ENCODE measurements at regions not wholly inside any gene's neighbourhood (a gene's known extent, or its start where the extent isn't known, plus 50 kb on each side); places are given as distances from the start of the nearest gene placed in this dataset.

DNA sequence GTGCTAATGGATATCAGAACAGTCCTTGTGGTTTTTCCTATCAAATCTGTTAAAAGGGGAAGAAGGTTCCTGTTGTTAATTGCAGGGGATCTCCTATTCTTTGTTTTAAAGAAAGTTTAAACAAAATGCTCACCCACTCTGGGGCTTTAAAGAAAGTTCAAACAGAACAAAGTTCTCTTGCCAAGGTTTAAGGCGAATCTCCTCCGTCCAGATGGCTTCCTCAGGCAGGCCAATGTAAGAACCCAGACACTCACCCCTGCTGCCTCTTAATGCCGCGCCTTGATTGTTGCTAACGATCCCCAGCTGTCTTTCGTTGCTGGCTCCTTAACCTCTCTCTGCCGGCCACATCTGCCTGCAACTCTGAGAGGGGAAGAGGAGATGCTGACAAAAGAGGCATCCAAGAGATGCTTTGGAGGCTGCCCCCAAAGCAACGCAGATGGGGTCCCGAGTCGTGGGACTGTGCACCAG, 235.0 kb upstream of the PRDM1 start:
- DNase-seq (ENCODE audit: low read depth in 2 of 2) = no peak

DNA sequence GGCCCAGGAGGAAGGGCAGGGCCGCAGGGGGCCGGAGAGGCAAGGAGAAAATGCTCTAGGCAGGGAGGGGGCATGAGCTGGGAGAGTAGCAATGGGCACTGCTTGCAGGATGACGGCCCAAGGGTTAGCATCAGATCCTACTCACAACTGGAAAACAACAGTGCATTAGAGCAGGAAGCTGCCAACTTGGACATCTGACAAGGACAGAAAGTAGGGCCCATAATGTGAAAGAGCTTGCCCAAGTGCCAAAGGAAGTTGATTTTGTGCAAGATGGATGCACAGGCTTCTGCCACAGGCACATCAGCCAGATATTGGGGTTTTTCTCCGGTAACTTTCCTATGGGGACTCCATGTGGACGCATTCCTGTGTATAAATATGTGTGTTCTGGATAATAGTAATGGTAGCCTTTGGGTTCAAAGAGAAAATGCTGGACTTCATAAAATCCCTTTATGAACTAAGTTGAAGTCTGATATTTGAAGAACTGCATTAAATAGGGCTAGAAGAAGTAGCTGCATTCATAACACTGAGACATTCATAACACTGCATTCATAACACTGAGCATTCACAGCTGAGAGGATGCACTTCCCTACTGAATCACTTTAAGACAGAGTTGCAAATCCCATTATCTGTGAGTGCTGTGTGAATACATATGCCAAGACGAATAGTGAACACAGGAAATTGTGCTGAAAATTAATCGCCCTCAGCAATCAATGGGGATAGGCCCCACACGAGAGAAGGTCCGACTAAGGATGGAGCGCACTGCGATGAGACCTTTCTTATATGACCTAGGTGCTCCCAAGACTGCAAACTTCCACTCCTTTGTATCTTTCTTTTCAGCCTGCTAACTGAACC, 235.6 kb upstream of the PRDM1 start:
- DNase-seq (ENCODE audit: low read depth in 2 of 2) = no peak

DNA sequence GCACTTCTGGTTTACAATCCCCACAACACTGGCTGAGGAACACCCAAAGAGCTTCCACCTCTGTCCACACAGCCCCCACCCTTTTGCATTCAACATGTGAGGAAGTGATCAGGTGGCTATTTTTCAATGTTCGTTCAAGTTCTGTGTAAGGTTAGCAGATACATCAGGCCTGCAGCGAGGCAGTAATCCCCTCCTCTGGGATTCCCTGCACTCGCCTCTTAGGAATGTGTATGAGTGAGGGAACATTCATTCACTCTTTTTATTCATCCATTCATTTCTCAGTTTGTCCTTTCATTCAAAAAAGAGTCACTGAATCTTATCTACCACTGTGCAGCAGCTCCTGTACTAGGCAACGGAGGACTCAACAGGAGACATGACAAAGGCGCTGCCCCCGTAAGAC, 236.4 kb upstream of the PRDM1 start:
- DNase-seq (ENCODE audit: low read depth in 2 of 2) = no peak

DNA sequence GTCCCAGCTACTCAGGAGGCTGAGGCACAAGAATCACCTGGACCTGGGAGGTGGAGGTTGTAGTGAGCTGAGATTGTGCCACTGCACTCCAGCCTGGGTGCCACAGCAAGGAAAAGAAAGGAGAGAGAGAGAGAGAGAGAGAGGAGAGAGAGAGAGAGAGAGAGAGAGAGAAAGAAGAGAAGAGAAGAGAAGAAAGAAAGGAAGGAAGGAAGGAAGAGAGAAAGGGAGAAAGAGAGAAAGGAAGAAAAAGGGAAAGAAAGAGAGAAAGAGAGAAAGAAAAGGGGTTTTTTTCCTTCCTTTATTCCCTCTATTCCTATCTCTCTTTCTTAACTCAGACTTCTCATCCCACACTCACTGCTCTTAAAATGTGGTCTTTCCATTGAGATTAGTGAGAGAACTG, 238.7 kb upstream of the PRDM1 start:
- no peak for DNase-seq (ENCODE audit: low read depth in 2 of 2)

DNA sequence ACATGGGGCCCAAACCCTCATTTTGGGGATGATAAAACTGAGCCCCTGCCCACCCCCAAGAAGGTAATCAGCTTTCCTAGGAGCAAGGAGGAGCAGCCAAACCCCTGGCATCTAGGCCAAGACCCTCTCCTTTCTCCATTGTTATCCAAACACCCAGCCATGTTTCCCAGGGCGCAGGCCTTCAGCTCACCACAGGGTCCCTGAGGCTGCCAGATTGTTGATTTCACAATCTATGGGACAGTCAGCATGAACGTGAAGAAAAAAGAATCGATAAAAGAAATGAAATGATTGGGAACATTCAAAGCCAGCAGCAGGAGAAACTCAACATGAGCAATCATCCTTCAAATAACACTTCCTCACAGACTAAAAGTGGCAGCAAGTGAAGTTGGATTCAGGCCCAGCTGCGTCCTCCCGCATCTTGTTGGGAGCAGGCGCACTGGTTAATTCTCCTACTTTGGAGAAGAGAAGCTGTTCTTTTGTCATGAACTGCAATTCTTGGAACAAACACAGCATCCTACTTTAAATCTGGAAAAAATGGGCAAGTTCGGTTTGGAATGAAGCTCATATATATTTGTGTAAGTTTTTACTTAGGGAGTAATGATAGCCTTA, 241.8 kb upstream of the PRDM1 start:
- no peak for DNase-seq (ENCODE audit: low read depth in 2 of 2)

DNA sequence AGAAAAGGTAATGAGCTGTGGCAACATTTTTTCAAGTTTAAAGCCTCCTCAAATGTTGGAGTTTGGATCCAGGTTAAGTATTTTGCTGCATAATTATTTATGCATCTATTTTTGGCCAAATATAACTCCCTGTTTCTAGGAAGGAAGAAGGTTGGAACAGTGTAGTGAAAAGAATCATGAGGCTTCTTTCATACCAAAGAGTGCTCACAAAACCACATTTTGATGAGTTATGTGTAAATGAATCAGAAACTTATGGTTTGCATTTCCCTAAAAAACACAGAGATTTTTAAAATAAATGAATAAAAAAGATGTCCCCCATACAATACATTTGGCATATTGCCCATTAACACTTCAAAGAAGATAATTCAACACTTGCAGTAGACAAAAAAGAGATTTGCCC, 246.9 kb upstream of the PRDM1 start:
- DNase-seq (ENCODE audit: low read depth in 2 of 2) = no peak

DNA sequence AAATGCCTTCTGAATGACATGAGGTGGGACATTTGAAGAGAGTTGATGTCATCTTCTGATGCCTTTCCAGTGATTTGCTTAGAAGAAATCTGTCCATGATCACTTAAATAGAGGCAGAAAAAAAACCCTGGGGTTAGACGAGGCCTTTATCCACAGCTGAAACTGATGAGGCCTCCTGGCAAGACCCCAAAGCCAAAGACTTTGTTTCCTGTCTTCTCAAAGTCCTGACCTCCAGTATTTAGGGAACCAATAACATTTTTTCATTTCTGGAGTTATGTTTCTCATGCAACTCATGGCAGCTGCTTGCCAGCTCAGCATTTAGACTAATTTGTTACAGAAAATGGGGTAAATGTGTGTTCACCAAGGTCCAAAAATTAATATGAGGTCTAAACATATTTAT, 248.0 kb upstream of the PRDM1 start:
- no peak for DNase-seq (ENCODE audit: low read depth in 2 of 2)

DNA sequence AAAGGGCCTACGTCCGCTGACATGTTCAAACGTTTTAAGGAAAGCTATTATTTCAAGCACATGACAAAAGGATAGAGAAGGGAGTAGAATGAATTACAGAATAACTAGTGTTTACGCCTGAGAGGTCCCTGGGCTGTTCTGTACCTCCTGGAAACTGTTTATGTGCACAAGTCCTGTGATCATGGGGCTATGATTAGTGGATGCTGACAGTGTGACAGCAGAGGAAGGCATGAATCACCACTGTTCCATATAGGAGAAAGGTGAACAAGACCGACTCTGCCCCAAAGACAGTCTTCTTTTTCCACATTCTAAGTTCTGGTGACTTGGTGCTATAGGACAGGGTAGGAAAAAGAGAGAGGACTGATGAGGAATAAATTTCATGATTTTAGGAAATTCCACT, 249.2 kb upstream of the PRDM1 start:
- DNase-seq (ENCODE audit: low read depth in 2 of 2) = no peak

DNA sequence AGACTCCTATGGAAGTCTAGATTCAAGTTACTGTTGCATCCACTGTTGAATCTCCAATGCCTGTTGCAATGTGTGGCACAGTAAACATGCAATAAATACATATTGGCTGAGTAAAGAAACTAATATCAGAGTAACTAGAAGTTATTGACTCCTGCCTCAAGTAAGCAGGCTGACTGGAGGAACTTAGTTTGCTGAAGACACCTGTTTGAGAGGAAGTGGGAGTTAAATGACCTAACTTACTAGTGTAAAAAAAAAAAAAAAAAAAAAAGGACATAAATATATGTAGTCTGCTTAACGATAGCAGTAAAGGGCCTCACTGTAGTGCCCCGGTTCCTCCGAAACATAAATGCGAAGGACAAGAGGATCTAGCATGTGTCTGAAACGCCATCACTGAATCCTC, 249.8 kb upstream of the PRDM1 start:
- no peak for DNase-seq (ENCODE audit: low read depth in 2 of 2)

DNA sequence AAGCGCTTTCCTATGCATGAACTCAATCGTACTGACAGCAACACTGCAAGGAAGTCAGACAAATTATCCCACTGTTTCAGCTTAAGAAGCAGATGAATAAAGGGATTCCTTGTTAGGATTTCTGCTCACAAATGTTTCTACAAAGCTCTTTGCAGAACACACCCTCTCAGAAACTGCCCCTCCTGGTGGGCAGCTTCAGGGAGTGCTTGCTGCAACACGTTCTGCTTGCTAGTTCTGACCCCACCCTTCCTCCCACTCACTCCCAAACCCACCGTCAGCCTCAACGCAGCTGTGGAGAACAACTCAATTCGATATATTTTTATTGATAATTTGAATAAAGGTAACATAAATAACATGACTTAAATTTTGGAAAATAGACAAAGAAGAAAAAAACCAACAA, 250.8 kb upstream of the PRDM1 start:
- no peak for DNase-seq (ENCODE audit: low read depth in 2 of 2)

DNA sequence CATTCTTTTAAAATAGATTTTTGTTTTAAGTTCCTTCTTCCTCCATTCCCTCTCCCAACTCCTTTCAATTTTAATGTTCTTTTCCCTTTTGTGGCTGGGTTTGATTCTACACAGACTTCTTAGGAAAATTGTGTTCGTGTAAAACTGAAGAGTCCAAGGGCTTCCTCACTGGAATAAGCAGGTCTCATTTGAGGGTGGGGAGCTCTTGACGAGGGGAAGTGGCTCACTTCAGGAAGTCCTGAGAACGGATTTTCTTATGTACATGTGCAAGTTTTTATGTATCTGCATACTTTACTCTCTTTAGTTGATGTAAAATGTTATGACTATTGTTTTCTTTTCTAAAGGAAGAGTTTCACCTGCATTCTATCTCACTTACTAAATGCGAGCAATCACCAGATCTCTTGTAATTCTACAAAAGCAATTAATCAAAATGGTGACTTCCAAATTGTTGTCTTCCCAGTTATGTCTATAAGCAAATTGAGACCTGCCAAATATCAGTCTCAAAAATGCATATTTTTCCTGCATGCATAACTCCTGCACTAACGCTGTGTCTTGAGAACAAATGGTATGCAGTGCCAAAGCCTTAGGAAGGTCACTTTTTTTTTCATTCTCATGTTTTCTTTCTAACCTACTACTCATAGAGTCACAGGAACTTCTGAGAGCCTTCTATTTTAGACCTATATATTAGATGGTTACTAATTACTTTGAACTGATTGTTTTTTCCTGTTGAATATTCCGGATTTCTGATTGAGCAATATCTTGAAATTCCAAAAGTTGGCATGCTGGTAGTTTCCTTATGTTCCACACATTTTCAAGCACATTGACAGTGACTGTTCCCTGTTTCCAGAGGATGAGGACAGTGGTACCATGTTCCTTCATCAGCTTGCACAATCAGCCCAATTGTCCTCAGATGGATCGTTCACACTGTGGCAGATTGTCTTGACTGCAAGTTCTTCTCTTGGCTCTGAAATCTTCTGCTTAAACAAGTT, 251.9 kb upstream of the PRDM1 start:
- DNase-seq (ENCODE audit: low read depth in 2 of 2) = no peak

DNA sequence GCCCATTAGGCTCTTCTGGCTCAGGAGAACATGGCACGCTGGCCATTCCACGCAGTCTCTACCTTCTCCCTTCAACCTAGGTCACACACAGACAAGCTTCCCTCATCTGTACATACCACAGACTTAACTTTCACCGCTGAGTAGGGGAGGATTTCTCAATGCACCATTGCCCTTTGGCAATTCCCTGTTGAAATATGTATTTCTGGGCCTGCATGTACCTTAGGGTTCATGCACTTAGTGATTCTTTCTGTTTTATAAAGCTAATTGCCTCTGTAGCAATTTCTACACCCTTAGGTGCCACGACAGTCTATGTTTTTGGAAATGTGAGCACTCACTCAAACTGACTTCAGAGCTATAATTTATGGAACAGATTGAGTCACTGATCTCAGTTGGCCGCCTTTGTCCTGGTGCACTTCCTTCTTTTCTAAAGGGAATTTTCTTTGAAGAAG, 253.8 kb upstream of the PRDM1 start:
- DNase-seq (ENCODE audit: low read depth in 2 of 2) = no peak

DNA sequence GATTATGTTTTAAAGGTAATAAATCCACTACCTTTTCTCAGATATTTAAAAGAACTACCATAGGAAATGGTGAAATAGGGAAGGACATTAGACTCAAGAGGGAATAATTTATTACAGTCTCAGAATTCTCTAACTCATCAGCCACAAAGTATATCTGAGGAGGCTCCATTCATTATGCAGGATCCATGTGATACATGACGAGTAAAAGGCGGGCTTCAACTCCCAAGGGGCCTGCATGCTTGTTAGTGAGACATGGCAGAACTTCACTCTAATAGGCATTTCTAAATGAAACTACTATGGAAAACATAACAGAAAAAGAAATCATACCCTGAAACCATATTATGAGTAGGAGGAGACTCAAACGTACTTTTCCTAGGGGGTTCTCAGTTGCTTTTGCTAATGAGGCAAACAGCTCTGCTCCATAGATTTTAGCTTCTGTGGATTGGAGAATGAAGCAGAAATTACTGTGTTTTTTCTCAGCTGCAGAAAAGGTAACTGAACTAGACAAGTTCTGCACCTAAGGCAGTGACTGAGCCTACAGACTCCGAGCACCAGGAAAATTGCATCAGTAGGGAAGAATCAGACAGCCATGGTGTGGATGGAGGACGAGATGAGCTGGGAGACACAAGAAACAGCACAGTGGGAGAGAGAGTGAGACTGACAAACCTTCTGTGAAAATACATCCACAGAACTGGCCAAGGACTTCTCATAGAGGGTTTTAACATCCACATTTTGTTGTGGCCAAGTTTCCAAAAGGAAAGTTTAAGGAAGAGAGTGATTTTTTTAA, 254.6 kb upstream of the PRDM1 start:
- DNase-seq (ENCODE audit: low read depth in 2 of 2) = no peak

DNA sequence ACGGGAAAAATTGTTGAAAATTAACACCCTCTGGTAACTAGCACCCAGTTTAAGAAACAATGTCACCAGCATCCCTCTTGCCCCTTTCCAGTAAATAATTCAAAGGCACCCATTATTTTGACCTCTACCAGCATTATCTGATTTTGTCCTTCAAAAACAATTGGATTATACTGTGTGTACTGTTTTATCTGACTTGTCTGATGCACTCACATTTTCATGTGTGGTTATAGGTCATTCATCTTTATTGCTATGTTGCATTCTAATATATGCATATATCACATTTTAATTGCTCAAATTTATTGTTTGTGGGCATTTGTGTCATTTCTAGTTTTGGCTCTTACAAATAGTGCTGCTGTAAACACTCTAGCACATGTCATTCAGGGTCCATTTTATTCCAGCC, 260.9 kb upstream of the PRDM1 start:
- DNase-seq (ENCODE audit: low read depth in 2 of 2) = no peak

DNA sequence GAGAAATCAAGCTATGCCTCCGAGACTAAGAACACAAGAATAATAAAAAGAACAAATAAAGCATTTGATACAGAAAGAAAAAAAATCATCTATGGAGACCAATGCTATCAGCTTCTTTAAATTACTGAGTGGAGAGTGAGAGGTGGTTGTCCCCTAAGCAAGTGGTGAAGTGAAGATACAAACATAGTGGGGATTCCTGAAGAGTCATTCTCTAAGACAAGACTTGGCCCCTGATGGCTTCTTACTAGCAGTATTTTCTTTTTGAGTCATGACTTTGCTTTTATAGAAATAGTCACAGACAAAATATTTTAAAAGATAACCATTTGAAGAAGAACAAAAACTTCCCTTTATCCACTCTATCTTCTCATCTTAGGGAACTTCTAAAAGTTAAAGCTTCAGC, 261.4 kb upstream of the PRDM1 start:
- DNase-seq (ENCODE audit: low read depth in 2 of 2) = no peak

DNA sequence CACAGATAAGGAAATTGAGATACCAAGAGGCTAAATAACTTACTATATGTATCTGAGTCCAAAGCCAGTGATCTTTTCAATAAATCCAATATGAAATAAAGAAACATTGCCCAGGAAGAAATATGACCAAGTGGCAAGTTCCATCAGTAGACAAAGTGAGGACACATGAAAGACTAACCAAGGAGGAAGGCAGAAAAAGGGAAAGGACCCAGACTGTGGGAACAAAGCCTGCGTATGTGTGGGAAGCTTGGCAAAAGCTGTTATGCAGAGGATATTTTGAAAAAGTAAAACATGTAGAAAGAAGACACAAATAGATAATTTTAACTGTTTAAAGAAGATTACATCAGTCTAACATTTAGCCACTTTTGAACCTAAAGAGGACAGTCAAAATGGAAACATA, 264.4 kb upstream of the PRDM1 start:
- DNase-seq (ENCODE audit: low read depth in 2 of 2) = no peak

DNA sequence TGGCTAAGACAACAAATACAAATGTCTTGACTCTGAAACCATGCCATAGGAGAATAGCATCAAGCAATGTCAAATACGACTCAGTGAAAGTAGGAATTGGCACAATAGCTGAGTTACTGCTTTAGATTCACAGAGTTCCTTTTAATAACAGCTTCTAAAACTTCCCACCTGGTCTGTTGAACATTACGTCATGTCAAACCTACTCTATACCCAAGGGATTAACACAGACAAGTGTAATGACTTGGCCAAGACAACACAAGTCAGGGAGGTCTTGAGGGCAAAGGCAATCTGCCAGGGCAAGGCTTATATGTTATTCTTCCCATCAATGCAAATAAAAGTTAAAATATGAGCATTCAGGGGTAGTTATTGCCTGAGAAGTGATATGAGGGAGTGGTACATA, 265.1 kb upstream of the PRDM1 start:
- DNase-seq (ENCODE audit: low read depth in 2 of 2) = no peak

DNA sequence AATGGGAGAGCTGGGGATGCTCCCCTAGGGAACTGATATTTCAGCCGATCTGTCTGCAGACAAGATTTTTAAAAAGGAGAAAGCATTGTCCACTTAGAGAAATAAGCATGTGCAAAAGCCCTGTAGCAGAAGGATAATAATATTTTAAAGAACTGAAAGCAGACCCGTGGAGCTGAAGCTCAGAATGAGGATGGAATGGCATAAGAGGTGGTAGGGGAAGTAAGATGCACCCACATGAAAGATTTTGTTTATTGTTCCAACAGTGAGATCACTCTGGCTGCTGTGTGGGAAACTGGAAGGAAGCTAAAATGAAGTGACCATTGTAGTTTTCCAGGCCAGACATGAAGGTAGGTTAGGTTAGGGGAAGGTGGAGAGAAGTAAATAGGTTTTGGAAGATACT, 266.4 kb upstream of the PRDM1 start:
- DNase-seq (ENCODE audit: low read depth in 2 of 2) = no peak

DNA sequence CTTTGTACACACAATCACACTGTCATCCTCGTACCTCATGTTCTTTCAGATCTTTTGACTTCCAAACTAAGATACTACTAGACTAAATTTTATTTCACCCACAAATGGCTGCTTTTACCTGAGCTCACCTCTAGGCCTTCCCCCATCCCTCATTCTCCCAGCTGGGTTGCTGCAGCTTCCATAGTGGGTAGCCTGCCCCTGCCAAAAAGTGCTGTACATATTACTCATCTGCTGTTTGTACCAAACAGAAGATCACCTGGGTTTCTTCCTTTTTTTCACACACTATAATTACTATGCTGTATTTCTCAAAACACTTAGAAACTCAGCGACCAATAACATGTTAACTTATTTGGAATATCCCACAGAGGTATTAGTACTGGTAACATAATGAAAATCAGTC, 267.6 kb upstream of the PRDM1 start:
- DNase-seq (ENCODE audit: low read depth in 2 of 2) = no peak

DNA sequence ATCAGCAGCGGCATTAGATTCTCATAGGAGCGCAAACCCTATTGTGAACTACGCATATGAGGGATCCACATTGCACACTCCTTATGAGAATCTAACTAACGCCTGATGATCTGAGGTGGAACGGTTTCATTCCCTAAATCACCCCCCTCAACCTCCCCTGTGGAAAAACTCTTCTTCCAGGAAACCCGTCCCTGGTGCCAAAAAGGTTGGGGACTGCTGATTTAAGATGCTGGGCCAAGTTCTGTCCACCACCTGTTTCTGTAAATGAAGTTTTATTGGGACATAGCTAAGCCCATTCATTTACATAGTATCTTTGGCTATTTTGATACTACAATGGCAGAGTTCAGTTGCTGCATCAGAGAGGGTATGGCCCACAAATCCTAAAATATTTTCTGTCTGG, 268.2 kb upstream of the PRDM1 start:
- DNase-seq (ENCODE audit: low read depth in 2 of 2) = no peak

DNA sequence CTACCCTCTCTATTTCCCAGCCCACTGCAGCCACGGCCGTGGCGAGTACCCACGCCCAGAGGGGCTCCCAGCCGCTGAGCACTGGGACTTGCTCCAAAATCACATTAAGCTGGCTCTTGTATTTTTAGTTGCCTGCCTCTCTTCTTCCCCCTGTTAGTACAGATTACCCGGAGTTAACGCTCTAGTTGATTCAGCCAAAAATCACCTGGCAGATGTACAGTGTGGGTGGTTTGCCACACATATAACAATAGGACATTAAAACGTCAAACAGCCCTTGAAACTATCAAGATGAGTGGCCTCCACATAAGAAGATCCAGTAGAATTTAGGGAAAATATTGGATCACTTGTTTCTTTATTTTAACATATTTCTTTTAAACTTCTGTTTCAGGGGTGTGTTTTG, 268.8 kb upstream of the PRDM1 start:
- no peak for DNase-seq (ENCODE audit: low read depth in 2 of 2)

DNA sequence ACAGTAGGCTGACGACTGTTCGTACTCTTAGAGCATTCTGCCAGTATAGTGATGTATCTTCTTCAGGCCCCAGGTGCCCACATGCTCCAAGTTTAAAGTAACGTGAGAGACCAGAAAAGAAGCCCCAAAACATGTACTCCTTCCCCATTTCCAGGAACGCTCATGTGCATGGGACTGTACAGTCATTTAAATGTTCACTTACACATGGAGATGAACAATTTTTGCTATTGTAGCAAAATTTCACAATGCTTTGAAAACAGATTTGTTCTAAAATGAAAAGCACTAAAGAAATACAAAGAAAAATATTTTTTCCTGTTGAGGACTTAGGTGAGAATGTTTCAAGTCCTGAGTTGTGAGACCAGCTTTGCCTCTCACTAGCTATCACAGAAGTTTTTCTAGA, 269.3 kb upstream of the PRDM1 start:
- DNase-seq (ENCODE audit: low read depth in 2 of 2) = no peak

Data from stimulated activated CD8-positive, alpha-beta memory T cell treated with anti-CD3 and anti-CD28 coated beads, Interleukin-2, amount 100 ng/mL, for 48 hours (primary cell).